ENCODE measurements at regions not wholly inside any gene's neighbourhood (a gene's known extent, or its start where the extent isn't known, plus 50 kb on each side); places are given as distances from the start of the nearest gene placed in this dataset.
"Not testable (repeated sequence)": the region's sequence is repeated elsewhere in the genome, so short reads cannot be mapped to it uniquely, and the experiment has no call there.

- H3K9ac ChIP-seq (ENCODE audit: low read length in 2 of 2); H3K27me3 ChIP-seq (ENCODE audit: control insufficient read depth in 1 of 2, insufficient read depth in 2 of 2, low read length in 2 of 2); H3K4me3 ChIP-seq (ENCODE audit: low read length in 2 of 2); H3K36me3 ChIP-seq (ENCODE audit: control insufficient read depth in 2 of 2, insufficient read depth in 2 of 2, low read length in 2 of 2); H3K4me1 ChIP-seq (ENCODE audit: control insufficient read depth, insufficient read depth, low read length); H3K9me3 ChIP-seq (ENCODE audit: control insufficient read depth in 2 of 2, low read length in 2 of 2); H3K27ac ChIP-seq (ENCODE audit: low read length): not testable (repeated sequence)
Measured at GRCh38 chr5:124970381-124970780, 223.9 kb upstream of the ZNF608 start.

DNA sequence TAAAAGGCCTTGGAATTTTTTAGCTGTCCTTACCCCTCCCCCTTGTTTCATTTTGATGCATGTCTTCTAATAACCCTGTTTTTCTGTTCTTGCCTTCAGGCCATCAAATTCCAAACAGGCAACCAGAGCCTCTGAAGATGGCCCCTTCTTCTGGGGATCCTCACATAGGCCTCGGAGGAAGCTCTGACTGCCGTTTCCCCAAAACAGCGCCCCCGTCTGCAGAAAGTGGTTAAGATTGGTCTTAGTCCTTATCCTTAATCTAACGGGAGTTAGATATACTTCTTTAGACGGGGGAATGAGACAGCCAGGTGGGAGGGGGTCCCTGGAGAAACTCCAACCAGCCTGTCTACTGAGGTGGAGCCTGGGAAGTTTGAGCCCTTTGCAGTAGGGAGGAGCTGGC, 226.3 kb upstream of the ZNF608 start:
- no peaks in the 10 kb centered on the region for H3K27me3 ChIP-seq (ENCODE audit: control insufficient read depth in 1 of 2, insufficient read depth in 2 of 2, low read length in 2 of 2)
- no peaks in the 10 kb centered on the region for H3K36me3 ChIP-seq (ENCODE audit: control insufficient read depth in 2 of 2, insufficient read depth in 2 of 2, low read length in 2 of 2)
- no peaks in the 10 kb centered on the region for H3K4me1 ChIP-seq (ENCODE audit: control insufficient read depth, insufficient read depth, low read length)
- H3K9ac ChIP-seq (ENCODE audit: low read length in 2 of 2): no peak overlapping the region
- no peaks in the 10 kb centered on the region for H3K9me3 ChIP-seq (ENCODE audit: control insufficient read depth in 2 of 2, low read length in 2 of 2)
- no peak overlapping the region for H3K27ac ChIP-seq (ENCODE audit: low read length)
- no peak overlapping the region for H3K4me3 ChIP-seq (ENCODE audit: low read length in 2 of 2)

DNA sequence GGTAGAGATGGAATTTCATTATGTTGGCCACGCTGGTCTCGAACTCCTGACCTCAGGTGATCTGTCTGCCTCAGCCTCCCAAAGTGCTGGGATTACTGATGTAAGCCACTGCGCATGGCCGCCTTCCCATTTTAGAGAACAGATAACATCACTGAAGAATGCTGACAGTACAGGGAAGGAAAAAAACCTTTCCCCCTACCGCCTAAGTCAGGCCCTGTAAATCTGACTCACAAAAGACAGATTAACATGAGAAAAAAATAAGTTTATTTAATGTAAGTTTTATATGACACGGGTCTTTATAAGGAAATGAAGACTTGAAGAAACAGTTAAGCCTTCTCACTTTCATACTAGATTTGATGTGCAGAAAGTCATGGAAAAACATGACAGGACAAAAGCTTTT, 227.2 kb upstream of the ZNF608 start:
- no peak overlapping the region for H3K4me3 ChIP-seq (ENCODE audit: low read length in 2 of 2)
- H3K9me3 ChIP-seq (ENCODE audit: control insufficient read depth in 2 of 2, low read length in 2 of 2): no peaks in the 10 kb centered on the region

GRCh38 chr5:124976086-124976485, 229.6 kb upstream of the ZNF608 start:
- Histone ChIP-seq H3K4me3 (ENCODE audit: low read length in 2 of 2) (no peak overlapping the region), H3K27ac (ENCODE audit: low read length) (no peak overlapping the region), H3K4me1 (ENCODE audit: control insufficient read depth, insufficient read depth, low read length) (no peaks in the 10 kb centered on the region), H3K9ac (ENCODE audit: low read length in 2 of 2) (no peak overlapping the region), H3K36me3 (ENCODE audit: control insufficient read depth in 2 of 2, insufficient read depth in 2 of 2, low read length in 2 of 2) (no peaks in the 10 kb centered on the region), H3K27me3 (ENCODE audit: control insufficient read depth in 1 of 2, insufficient read depth in 2 of 2, low read length in 2 of 2) (no peaks in the 10 kb centered on the region), H3K9me3 (ENCODE audit: control insufficient read depth in 2 of 2, low read length in 2 of 2) (no peaks in the 10 kb centered on the region)

More for the DNA sequence above, 227.2 kb upstream of the ZNF608 start:
- no peak overlapping the region for H3K9ac ChIP-seq (ENCODE audit: low read length in 2 of 2)
- H3K36me3 ChIP-seq (ENCODE audit: control insufficient read depth in 2 of 2, insufficient read depth in 2 of 2, low read length in 2 of 2): no peaks in the 10 kb centered on the region
- no peak overlapping the region for H3K27ac ChIP-seq (ENCODE audit: low read length)
- no peaks in the 10 kb centered on the region for H3K27me3 ChIP-seq (ENCODE audit: control insufficient read depth in 1 of 2, insufficient read depth in 2 of 2, low read length in 2 of 2)
- no peaks in the 10 kb centered on the region for H3K4me1 ChIP-seq (ENCODE audit: control insufficient read depth, insufficient read depth, low read length)

- H3K27ac ChIP-seq (ENCODE audit: low read length): no peak overlapping the region
- H3K9ac ChIP-seq (ENCODE audit: low read length in 2 of 2): no peak overlapping the region
- H3K9me3 ChIP-seq (ENCODE audit: control insufficient read depth in 2 of 2, low read length in 2 of 2): peaks cover 3 to 9% of the 10 kb centered on the region in 2 donors
- no peaks in the 10 kb centered on the region for H3K27me3 ChIP-seq (ENCODE audit: control insufficient read depth in 1 of 2, insufficient read depth in 2 of 2, low read length in 2 of 2)
- no peak overlapping the region for H3K4me3 ChIP-seq (ENCODE audit: low read length in 2 of 2)
- H3K36me3 ChIP-seq (ENCODE audit: control insufficient read depth in 2 of 2, insufficient read depth in 2 of 2, low read length in 2 of 2): no peaks in the 10 kb centered on the region
- no peaks in the 10 kb centered on the region for H3K4me1 ChIP-seq (ENCODE audit: control insufficient read depth, insufficient read depth, low read length)
Measured at GRCh38 chr5:124979251-124979650, 232.8 kb upstream of the ZNF608 start.

GRCh38 chr5:124980163-124980941, 233.9 kb upstream of the ZNF608 start:
- Histone ChIP-seq H3K9me3 (ENCODE audit: control insufficient read depth in 2 of 2, low read length in 2 of 2) (peaks cover 3 to 9% of the 10 kb centered on the region in 2 donors), H3K9ac (ENCODE audit: low read length in 2 of 2) (no peak overlapping the region), H3K27ac (ENCODE audit: low read length) (no peak overlapping the region), H3K4me1 (ENCODE audit: control insufficient read depth, insufficient read depth, low read length) (no peaks in the 10 kb centered on the region), H3K36me3 (ENCODE audit: control insufficient read depth in 2 of 2, insufficient read depth in 2 of 2, low read length in 2 of 2) (no peaks in the 10 kb centered on the region), H3K27me3 (ENCODE audit: control insufficient read depth in 1 of 2, insufficient read depth in 2 of 2, low read length in 2 of 2) (no peaks in the 10 kb centered on the region), H3K4me3 (ENCODE audit: low read length in 2 of 2) (no peak overlapping the region)

- Histone ChIP-seq H3K36me3 (ENCODE audit: control insufficient read depth in 2 of 2, insufficient read depth in 2 of 2, low read length in 2 of 2) (no peaks in the 10 kb centered on the region), H3K4me3 (ENCODE audit: low read length in 2 of 2) (no peak overlapping the region), H3K9ac (ENCODE audit: low read length in 2 of 2) (no peak overlapping the region), H3K27me3 (ENCODE audit: control insufficient read depth in 1 of 2, insufficient read depth in 2 of 2, low read length in 2 of 2) (no peaks in the 10 kb centered on the region), H3K27ac (ENCODE audit: low read length) (no peak overlapping the region), H3K9me3 (ENCODE audit: control insufficient read depth in 2 of 2, low read length in 2 of 2) (peaks cover 3 to 9% of the 10 kb centered on the region in 2 donors), H3K4me1 (ENCODE audit: control insufficient read depth, insufficient read depth, low read length) (no peaks in the 10 kb centered on the region)
Measured at GRCh38 chr5:124981901-124982300, 235.5 kb upstream of the ZNF608 start.

GRCh38 chr5:124986170-124986569, 239.7 kb upstream of the ZNF608 start:
- peaks cover 3 to 9% of the 10 kb centered on the region in 2 donors for H3K9me3 ChIP-seq (ENCODE audit: control insufficient read depth in 2 of 2, low read length in 2 of 2)
- H3K9ac ChIP-seq (ENCODE audit: low read length in 2 of 2): no peak overlapping the region
- no peaks in the 10 kb centered on the region for H3K36me3 ChIP-seq (ENCODE audit: control insufficient read depth in 2 of 2, insufficient read depth in 2 of 2, low read length in 2 of 2)
- H3K4me3 ChIP-seq (ENCODE audit: low read length in 2 of 2): no peak overlapping the region
- no peak overlapping the region for H3K27ac ChIP-seq (ENCODE audit: low read length)
- H3K27me3 ChIP-seq (ENCODE audit: control insufficient read depth in 1 of 2, insufficient read depth in 2 of 2, low read length in 2 of 2): no peaks in the 10 kb centered on the region
- no peaks in the 10 kb centered on the region for H3K4me1 ChIP-seq (ENCODE audit: control insufficient read depth, insufficient read depth, low read length)

DNA sequence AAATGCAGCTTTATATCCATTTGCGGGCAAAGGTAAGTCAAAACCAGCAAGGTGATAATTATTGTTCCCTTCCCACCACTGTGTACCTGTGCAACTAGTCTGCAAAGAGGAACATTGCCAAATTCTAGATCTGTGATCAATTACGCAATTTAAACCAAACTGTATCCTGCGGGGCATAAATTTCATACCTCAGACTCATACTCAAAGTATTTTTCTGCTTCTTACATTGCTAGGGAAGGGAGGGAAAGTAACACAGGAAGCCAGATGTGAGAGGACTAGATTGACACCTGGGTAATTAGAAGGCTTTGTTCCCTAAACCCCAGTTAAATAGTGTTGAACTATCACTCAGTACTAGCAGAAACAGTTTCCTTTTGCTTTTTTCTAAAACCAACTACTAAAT, 240.2 kb upstream of the ZNF608 start:
- H3K36me3 ChIP-seq (ENCODE audit: control insufficient read depth in 2 of 2, insufficient read depth in 2 of 2, low read length in 2 of 2): no peaks in the 10 kb centered on the region
- H3K9ac ChIP-seq (ENCODE audit: low read length in 2 of 2): no peak overlapping the region
- no peak overlapping the region for H3K4me3 ChIP-seq (ENCODE audit: low read length in 2 of 2)

GRCh38 chr5:124987786-124988185, 241.3 kb upstream of the ZNF608 start:
- not testable (repeated sequence) for H3K27ac ChIP-seq (ENCODE audit: low read length); H3K9me3 ChIP-seq (ENCODE audit: control insufficient read depth in 2 of 2, low read length in 2 of 2); H3K9ac ChIP-seq (ENCODE audit: low read length in 2 of 2); H3K36me3 ChIP-seq (ENCODE audit: control insufficient read depth in 2 of 2, insufficient read depth in 2 of 2, low read length in 2 of 2); H3K27me3 ChIP-seq (ENCODE audit: control insufficient read depth in 1 of 2, insufficient read depth in 2 of 2, low read length in 2 of 2); H3K4me3 ChIP-seq (ENCODE audit: low read length in 2 of 2); H3K4me1 ChIP-seq (ENCODE audit: control insufficient read depth, insufficient read depth, low read length)

More for the DNA sequence above, 240.2 kb upstream of the ZNF608 start:
- no peaks in the 10 kb centered on the region for H3K27me3 ChIP-seq (ENCODE audit: control insufficient read depth in 1 of 2, insufficient read depth in 2 of 2, low read length in 2 of 2)
- no peak overlapping the region for H3K27ac ChIP-seq (ENCODE audit: low read length)
- H3K4me1 ChIP-seq (ENCODE audit: control insufficient read depth, insufficient read depth, low read length): no peaks in the 10 kb centered on the region
- H3K9me3 ChIP-seq (ENCODE audit: control insufficient read depth in 2 of 2, low read length in 2 of 2): peaks cover 3 to 9% of the 10 kb centered on the region in 2 donors

DNA sequence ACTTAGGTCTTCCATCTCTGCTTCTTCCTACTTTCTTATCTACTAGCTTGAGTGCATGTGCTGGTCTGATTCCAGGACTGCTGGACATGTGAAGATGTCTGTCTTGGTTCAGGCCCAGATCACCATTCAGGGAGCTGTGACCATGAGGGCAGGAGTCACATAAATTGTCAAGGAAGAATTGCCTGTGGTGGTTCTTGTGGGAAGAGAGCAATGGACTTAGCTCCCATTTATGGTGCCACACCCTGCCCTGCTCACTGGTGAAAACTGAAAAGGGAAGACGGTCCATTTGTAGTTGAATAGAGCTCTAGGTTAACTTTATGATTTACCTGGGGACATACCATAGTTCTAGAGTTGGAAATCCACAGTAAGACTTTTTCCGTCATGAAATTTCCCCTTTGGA, 244.3 kb upstream of the ZNF608 start:
- Histone ChIP-seq H3K9ac (ENCODE audit: low read length in 2 of 2) (no peak overlapping the region), H3K4me3 (ENCODE audit: low read length in 2 of 2) (no peak overlapping the region), H3K9me3 (ENCODE audit: control insufficient read depth in 2 of 2, low read length in 2 of 2) (no peaks in the 10 kb centered on the region), H3K27ac (ENCODE audit: low read length) (no peak overlapping the region), H3K36me3 (ENCODE audit: control insufficient read depth in 2 of 2, insufficient read depth in 2 of 2, low read length in 2 of 2) (no peaks in the 10 kb centered on the region), H3K27me3 (ENCODE audit: control insufficient read depth in 1 of 2, insufficient read depth in 2 of 2, low read length in 2 of 2) (no peaks in the 10 kb centered on the region), H3K4me1 (ENCODE audit: control insufficient read depth, insufficient read depth, low read length) (no peaks in the 10 kb centered on the region)

Measured in stomach smooth muscle (tissue), 2 donors.